Smooth muscle cell (in vitro differentiated cells): ENCODE measurements at regions not wholly inside any gene's neighbourhood (a gene's known extent, or its start where the extent isn't known, plus 50 kb on each side); places are given as distances from the start of the nearest gene placed in this dataset.

ENCODE experiments used
- DNase-seq: peaks from one replicate; lab custom pipeline; 2025; ENCODE audit not compliant: unreplicated experiment; lab: John Stamatoyannopoulos, UW
- H2AFZ ChIP-seq: fragments of 200-600 bp; sonication (generic); 2 replicates; pipeline ENCODE4 v1.6.0; 2016; ENCODE audit warnings: antibody characterized with exemption, low read depth, mild to moderate bottlenecking
- H3F3A ChIP-seq: fragments of 200-600 bp; sonication (generic); 2 replicates; pipeline ENCODE4 v1.6.0; 2017; ENCODE audit warnings: antibody characterized with exemption, low read depth
- H3K27ac ChIP-seq: fragments of 200-600 bp; sonication (generic); 2 replicates; pipeline ENCODE4 v1.5.1; 2016; ENCODE audit warnings: low read depth, mild to moderate bottlenecking
- H3K27me3 ChIP-seq: fragments of 200-600 bp; sonication (generic); 2 replicates; pipeline ENCODE4 v1.6.1; 2016; ENCODE audit warnings: low read depth, mild to moderate bottlenecking
- H3K36me3 ChIP-seq: fragments of 200-600 bp; sonication (generic); 2 replicates; pipeline ENCODE4 v1.5.1; 2016; ENCODE audit warnings: low read depth
- H3K4me1 ChIP-seq: fragments of 200-600 bp; sonication (generic); 2 replicates; pipeline ENCODE4 v1.5.1; 2016; ENCODE audit warnings: low read depth
- H3K4me2 ChIP-seq: fragments of 200-600 bp; sonication (generic); 2 replicates; pipeline ENCODE4 v1.6.0; 2016; ENCODE audit warnings: mild to moderate bottlenecking
- H3K4me3 ChIP-seq: fragments of 200-600 bp; sonication (generic); 2 replicates; pipeline ENCODE4 v1.5.1; 2016; ENCODE audit warnings: mild to moderate bottlenecking
- H3K79me2 ChIP-seq: fragments of 200-600 bp; sonication (generic); 2 replicates; pipeline ENCODE4 v1.6.0; 2016; ENCODE audit warnings: low read depth, mild to moderate bottlenecking
- H3K9ac ChIP-seq: fragments of 200-600 bp; sonication (generic); 2 replicates; pipeline ENCODE4 v1.6.0; 2016; ENCODE audit warnings: low read depth
- H3K9me3 ChIP-seq: fragments of 200-600 bp; sonication (generic); replicated peaks from 2 replicates; pipeline ENCODE4 v1.5.1; 2016; ENCODE audit warnings: low read depth
- H4K20me1 ChIP-seq: fragments of 200-600 bp; sonication (generic); 2 replicates; pipeline ENCODE4 v1.6.0; 2016; ENCODE audit warnings: low read depth
- CTCF ChIP-seq: fragments of 200-600 bp; sonication (generic); IDR thresholded peaks from 2 replicates; pipeline ENCODE4 v1.5.1; 2017; ENCODE audit warnings: borderline replicate concordance, mild to moderate bottlenecking, antibody characterized with exemption; ENCODE audit not compliant: insufficient read depth, poor library complexity, severe bottlenecking
- WGBS: methylation state at CpG from one replicate; pipeline ENCODE4 v1.1.7; 2016; ENCODE audit warnings: low lambda C conversion rate; 5-methylcytosine and 5-hydroxymethylcytosine counted together

- Histone ChIP-seq H3K27ac (no peak overlapping the region), H3K9me3 (no peaks in the 10 kb centered on the region), H3K4me2 (no peak overlapping the region), H4K20me1 (no peaks in the 10 kb centered on the region), H2AFZ (no peak overlapping the region), H3K27me3 (no peaks in the 10 kb centered on the region), H3K79me2 (no peaks in the 10 kb centered on the region), H3K36me3 (no peaks in the 10 kb centered on the region), H3K4me1 (no peaks in the 10 kb centered on the region), H3F3A (peaks cover 4% of the 10 kb centered on the region), H3K9ac (no peak overlapping the region), H3K4me3 (no peak overlapping the region)
- WGBS = 43% methylated on average over 3 of the region's 3 CpGs
- DNase-seq = no peak
- TF ChIP-seq CTCF = no peak
Observed at GRCh38 chr3:150260398-150260710, 147.7 kb upstream of the TSC22D2 start.

- H3K4me1 ChIP-seq = no peaks in the 10 kb centered on the region
- WGBS = 79% methylated on average over 5 of the region's 5 CpGs
- H3K27ac ChIP-seq = no peak overlapping the region
- no peaks in the 10 kb centered on the region for H4K20me1 ChIP-seq
- H3K27me3 ChIP-seq = no peaks in the 10 kb centered on the region
- no peak overlapping the region for H2AFZ ChIP-seq
- no peak overlapping the region for H3K4me3 ChIP-seq
- no peaks in the 10 kb centered on the region for H3K36me3 ChIP-seq
- no peaks in the 10 kb centered on the region for H3K9me3 ChIP-seq
- DNase-seq = no peak
- H3K9ac ChIP-seq = no peak overlapping the region
- H3K4me2 ChIP-seq = no peak overlapping the region
- H3F3A ChIP-seq = peaks cover 2% of the 10 kb centered on the region
- no peak for TF ChIP-seq CTCF
- no peaks in the 10 kb centered on the region for H3K79me2 ChIP-seq
Observed at GRCh38 chr3:150259526-150260397, 148.3 kb upstream of the TSC22D2 start.

- Histone ChIP-seq H3K4me1 (peaks cover 7% of the 10 kb centered on the region), H3K9me3 (no peaks in the 10 kb centered on the region), H4K20me1 (no peaks in the 10 kb centered on the region), H3F3A (no peaks in the 10 kb centered on the region), H3K27ac (no peak overlapping the region), H3K36me3 (no peaks in the 10 kb centered on the region), H3K4me3 (no peak overlapping the region), H3K27me3 (no peaks in the 10 kb centered on the region), H2AFZ (no peak overlapping the region), H3K4me2 (no peak overlapping the region), H3K79me2 (no peaks in the 10 kb centered on the region), H3K9ac (no peak overlapping the region)
- TF ChIP-seq CTCF = no peak
- DNase-seq = no peak
- 60% methylated on average over 5 of the region's 5 CpGs for WGBS
Observed at GRCh38 chr3:150256782-150257181, 151.3 kb upstream of the TSC22D2 start.

GRCh38 chr3:150256318-150256717 is 151.8 kb upstream of the TSC22D2 start:
- Histone ChIP-seq H3K79me2 (no peaks in the 10 kb centered on the region), H3K4me3 (no peak overlapping the region), H3F3A (no peaks in the 10 kb centered on the region), H3K9me3 (no peaks in the 10 kb centered on the region), H3K27ac (no peak overlapping the region), H3K4me1 (peaks cover 12% of the 10 kb centered on the region), H3K27me3 (no peaks in the 10 kb centered on the region), H2AFZ (no peak overlapping the region), H4K20me1 (no peaks in the 10 kb centered on the region), H3K9ac (no peak overlapping the region), H3K4me2 (no peak overlapping the region), H3K36me3 (no peaks in the 10 kb centered on the region)
- WGBS = 32% methylated on average over 1 of the region's 1 CpG
- TF ChIP-seq CTCF = no peak
- no peak for DNase-seq
